ENCODE measurements at regions not wholly inside any gene's neighbourhood (a gene's known extent, or its start where the extent isn't known, plus 50 kb on each side); places are given as distances from the start of the nearest gene placed in this dataset.
"Not testable (repeated sequence)": the region's sequence is repeated elsewhere in the genome, so short reads cannot be mapped to it uniquely, and the experiment has no call there.

- H3K27ac ChIP-seq, result no peak overlapping the region
- H3K36me3 ChIP-seq (replicated peaks), result no peaks in the 10 kb centered on the region
- TF ChIP-seq, protein P1, sequence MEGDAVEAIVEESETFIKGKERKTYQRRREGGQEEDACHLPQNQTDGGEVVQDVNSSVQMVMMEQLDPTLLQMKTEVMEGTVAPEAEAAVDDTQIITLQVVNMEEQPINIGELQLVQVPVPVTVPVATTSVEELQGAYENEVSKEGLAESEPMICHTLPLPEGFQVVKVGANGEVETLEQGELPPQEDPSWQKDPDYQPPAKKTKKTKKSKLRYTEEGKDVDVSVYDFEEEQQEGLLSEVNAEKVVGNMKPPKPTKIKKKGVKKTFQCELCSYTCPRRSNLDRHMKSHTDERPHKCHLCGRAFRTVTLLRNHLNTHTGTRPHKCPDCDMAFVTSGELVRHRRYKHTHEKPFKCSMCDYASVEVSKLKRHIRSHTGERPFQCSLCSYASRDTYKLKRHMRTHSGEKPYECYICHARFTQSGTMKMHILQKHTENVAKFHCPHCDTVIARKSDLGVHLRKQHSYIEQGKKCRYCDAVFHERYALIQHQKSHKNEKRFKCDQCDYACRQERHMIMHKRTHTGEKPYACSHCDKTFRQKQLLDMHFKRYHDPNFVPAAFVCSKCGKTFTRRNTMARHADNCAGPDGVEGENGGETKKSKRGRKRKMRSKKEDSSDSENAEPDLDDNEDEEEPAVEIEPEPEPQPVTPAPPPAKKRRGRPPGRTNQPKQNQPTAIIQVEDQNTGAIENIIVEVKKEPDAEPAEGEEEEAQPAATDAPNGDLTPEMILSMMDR (IDR thresholded peaks at IDR 0.05; ENCODE audit: low read depth, low read length, missing control alignments), result no peak
- in situ Hi-C loops (cut with HindIII; ENCODE audit: low pct_ligation_motif_present, low sequenced_read_pairs), result no loop called here
- DNase-seq, result no peak
- H3K4me3 ChIP-seq (ENCODE audit: low read depth, low read length), result no peak overlapping the region
- H3K27me3 ChIP-seq (replicated peaks), result no peaks in the 10 kb centered on the region
Observed at GRCh38 chr9:103323699-103324098, 328.6 kb downstream of the CYLC2 start.

DNA sequence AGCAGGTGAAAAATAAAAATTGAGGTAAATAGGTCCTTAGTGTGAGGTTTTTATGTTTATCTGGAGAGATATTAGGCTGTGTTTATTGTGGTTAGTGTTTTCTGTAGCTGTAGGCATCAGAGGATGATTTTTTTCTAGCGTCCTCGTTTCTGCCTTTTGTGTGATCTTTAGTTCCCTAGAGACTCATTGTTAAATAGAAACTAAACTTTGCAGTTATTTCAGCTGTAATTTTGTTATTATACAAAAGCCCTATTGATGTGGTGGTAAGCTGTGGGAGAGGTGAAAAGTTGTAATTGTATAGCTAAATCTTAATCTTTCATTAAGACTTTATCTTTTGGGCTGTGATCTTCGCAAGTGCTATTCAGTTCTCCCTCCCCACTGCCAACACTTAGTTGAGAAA lies 340.3 kb downstream of the CYLC2 start:
- in situ Hi-C loops (cut with HindIII; ENCODE audit: low pct_ligation_motif_present, low sequenced_read_pairs), result no loop called here
- no peaks in the 10 kb centered on the region for H3K27me3 ChIP-seq (replicated peaks)

DNA sequence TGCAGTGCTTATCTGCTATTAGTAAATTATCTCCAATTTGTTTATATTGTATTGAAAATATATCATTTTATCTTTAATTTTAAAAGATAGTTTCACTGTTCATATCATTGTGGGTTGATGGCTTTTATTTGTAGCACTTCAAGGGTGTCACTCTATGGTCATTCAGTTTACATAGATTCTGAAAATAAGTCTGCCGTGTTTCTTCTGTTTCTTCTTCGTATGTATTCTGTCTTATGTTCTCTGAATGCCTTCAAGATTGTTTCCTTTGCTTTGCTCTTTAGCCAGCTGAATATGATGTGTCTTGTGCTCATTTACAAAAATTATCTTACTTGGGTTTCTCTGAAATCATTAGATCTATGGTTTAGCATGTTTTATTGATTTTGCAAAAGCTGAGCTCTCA lies 359.9 kb downstream of the CYLC2 start:
- Histone ChIP-seq H3K36me3 (replicated peaks) (no peaks in the 10 kb centered on the region), H3K27me3 (replicated peaks) (no peaks in the 10 kb centered on the region), H3K27ac (no peak overlapping the region), H3K4me3 (ENCODE audit: low read depth, low read length) (no peak overlapping the region)
- TF ChIP-seq, protein P1 (IDR thresholded peaks at IDR 0.05; ENCODE audit: low read depth, low read length, missing control alignments), result no peak
- no peak for DNase-seq
- in situ Hi-C loops (cut with HindIII; ENCODE audit: low pct_ligation_motif_present, low sequenced_read_pairs), result no loop called here

More for the DNA sequence above, 340.3 kb downstream of the CYLC2 start:
- Histone ChIP-seq H3K36me3 (replicated peaks) (no peaks in the 10 kb centered on the region), H3K27ac (no peak overlapping the region), H3K4me3 (ENCODE audit: low read depth, low read length) (no peak overlapping the region)
- TF ChIP-seq, protein P1 (IDR thresholded peaks at IDR 0.05; ENCODE audit: low read depth, low read length, missing control alignments), result no peak
- DNase-seq, result no peak

DNA sequence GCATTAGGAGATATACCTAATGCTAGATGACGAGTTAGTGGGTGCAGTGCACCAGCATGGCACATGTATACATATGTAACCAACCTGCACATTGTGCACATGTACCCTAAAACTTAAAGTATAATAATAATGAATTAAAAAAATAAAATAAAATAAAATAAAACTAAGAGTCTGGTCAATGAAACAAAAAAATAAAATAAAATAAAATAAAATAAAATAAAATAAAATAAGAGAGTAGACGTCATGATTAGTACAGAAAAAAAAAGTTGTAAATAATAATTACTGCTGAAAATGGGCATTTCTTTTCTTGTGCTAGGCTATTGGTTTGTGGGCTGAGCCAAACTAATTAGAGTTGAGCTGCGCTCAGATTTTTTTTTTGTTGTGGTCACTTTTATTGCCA lies 362.8 kb downstream of the CYLC2 start:
- H3K27ac ChIP-seq; in situ Hi-C loops (cut with HindIII; ENCODE audit: low pct_ligation_motif_present, low sequenced_read_pairs); DNase-seq; H3K36me3 ChIP-seq (replicated peaks); H3K4me3 ChIP-seq (ENCODE audit: low read depth, low read length); H3K27me3 ChIP-seq (replicated peaks): not testable (repeated sequence)

DNA sequence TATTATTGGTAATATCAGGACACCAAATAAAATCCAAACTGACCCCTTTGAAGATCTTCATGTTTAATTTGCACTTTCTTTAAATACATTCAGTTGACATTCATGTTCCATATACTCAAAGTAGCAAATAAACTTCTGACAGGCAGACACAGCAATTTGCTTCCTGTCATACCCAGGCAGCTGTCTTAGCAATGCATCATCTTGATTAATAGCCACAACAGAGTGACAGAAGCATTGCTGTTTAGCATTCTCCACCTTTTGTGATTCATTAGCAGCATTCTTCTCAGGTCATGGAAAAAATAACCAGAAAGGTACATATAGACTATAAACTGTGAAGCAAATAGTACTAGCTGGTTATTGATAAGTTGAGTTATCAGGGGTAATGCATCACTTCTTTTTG lies 366.8 kb downstream of the CYLC2 start:
- Histone ChIP-seq H3K36me3 (replicated peaks) (no peaks in the 10 kb centered on the region), H3K27me3 (replicated peaks) (no peaks in the 10 kb centered on the region)
- DNase-seq, result no peak

GRCh38 chr9:103362986-103363385 lies 367.9 kb downstream of the CYLC2 start:
- TF ChIP-seq, protein P1 (IDR thresholded peaks at IDR 0.05; ENCODE audit: low read depth, low read length, missing control alignments), result no peak
- DNase-seq, result no peak
- Histone ChIP-seq H3K27me3 (replicated peaks) (no peaks in the 10 kb centered on the region), H3K36me3 (replicated peaks) (no peaks in the 10 kb centered on the region), H3K27ac (no peak overlapping the region), H3K4me3 (ENCODE audit: low read depth, low read length) (no peak overlapping the region)
- in situ Hi-C loops (cut with HindIII; ENCODE audit: low pct_ligation_motif_present, low sequenced_read_pairs), result no loop called here

More for the DNA sequence above, 366.8 kb downstream of the CYLC2 start:
- Histone ChIP-seq H3K27ac (no peak overlapping the region), H3K4me3 (ENCODE audit: low read depth, low read length) (no peak overlapping the region)
- TF ChIP-seq, protein P1 (IDR thresholded peaks at IDR 0.05; ENCODE audit: low read depth, low read length, missing control alignments), result no peak
- in situ Hi-C loops (cut with HindIII; ENCODE audit: low pct_ligation_motif_present, low sequenced_read_pairs), result no loop called here

Measured in brain microvascular endothelial cell (primary cell).